ENCODE measurements at regions not wholly inside any gene's neighbourhood (a gene's known extent, or its start where the extent isn't known, plus 50 kb on each side); places are given as distances from the start of the nearest gene placed in this dataset.

- DNase-seq = no peak
These were observed 829.3 kb upstream of the IGFBP3 start for GRCh38 chr7:46750321-46750865.

GRCh38 chr7:46747869-46748576, 827.0 kb upstream of the IGFBP3 start:
- DNase-seq = no peak

GRCh38 chr7:46746695-46747687, 825.9 kb upstream of the IGFBP3 start:
- DNase-seq = no peak

- no peak for DNase-seq
These were observed 824.6 kb upstream of the IGFBP3 start for GRCh38 chr7:46745707-46746090.

- DNase-seq = no peak
These were observed 824.1 kb upstream of the IGFBP3 start for GRCh38 chr7:46744957-46745706.

- no peak for DNase-seq
These were observed 821.5 kb upstream of the IGFBP3 start for GRCh38 chr7:46742601-46743000.

- DNase-seq = no peak
These were observed 821.0 kb upstream of the IGFBP3 start for GRCh38 chr7:46741938-46742540.

- no peak for DNase-seq
These were observed 820.1 kb upstream of the IGFBP3 start for GRCh38 chr7:46741181-46741580.

- no peak for DNase-seq
These were observed 818.6 kb upstream of the IGFBP3 start for GRCh38 chr7:46739518-46740234.

GRCh38 chr7:46738796-46739195, 817.7 kb upstream of the IGFBP3 start:
- DNase-seq = no peak

GRCh38 chr7:46738165-46738564, 817.1 kb upstream of the IGFBP3 start:
- no peak for DNase-seq

GRCh38 chr7:46725838-46726237, 804.8 kb upstream of the IGFBP3 start:
- DNase-seq = no peak

- no peak for DNase-seq
These were observed 804.1 kb upstream of the IGFBP3 start for GRCh38 chr7:46725136-46725535.

GRCh38 chr7:46723742-46724141, 802.7 kb upstream of the IGFBP3 start:
- DNase-seq = no peak

- no peak for DNase-seq
These were observed 801.9 kb upstream of the IGFBP3 start for GRCh38 chr7:46723003-46723402.

GRCh38 chr7:46720761-46721160, 799.7 kb upstream of the IGFBP3 start:
- DNase-seq = no peak

GRCh38 chr7:46719616-46720015, 798.5 kb upstream of the IGFBP3 start:
- no peak for DNase-seq

GRCh38 chr7:46716926-46717325, 795.9 kb upstream of the IGFBP3 start:
- no peak for DNase-seq

- no peak for DNase-seq
These were observed 794.5 kb upstream of the IGFBP3 start for GRCh38 chr7:46715579-46715978.

GRCh38 chr7:46714904-46715303, 793.8 kb upstream of the IGFBP3 start:
- DNase-seq = no peak

GRCh38 chr7:46713868-46714596, 793.0 kb upstream of the IGFBP3 start:
- DNase-seq = no peak
